Fibroblast of lung (primary cell): ENCODE measurements at regions not wholly inside any gene's neighbourhood (a gene's known extent, or its start where the extent isn't known, plus 50 kb on each side); places are given as distances from the start of the nearest gene placed in this dataset.
A peak's percentile ranks its signal among the peaks of the same experiment; 100 is the strongest.

Experiments used
- DNase-seq, 2 donors: peaks; one replicate each; pipeline versions ENCODE4 v3.0.0 to v3.0.0-alpha.2; 2010; ENCODE audit warnings: low read depth in 2 of 2
- H2AFZ ChIP-seq: 2 replicates; pipeline ENCODE4 v1.5.1; 2012; ENCODE audit warnings: low read length, control low read depth, inconsistent platforms
- H3K27ac ChIP-seq: 2 replicates; pipeline ENCODE4 v1.5.1; 2011; ENCODE audit warnings: low read length, control low read depth; ENCODE audit not compliant: insufficient read depth
- H3K27me3 ChIP-seq: 2 replicates; pipeline ENCODE4 v1.5.1; 2011; ENCODE audit warnings: mild to moderate bottlenecking, low read length; ENCODE audit not compliant: control insufficient read depth, insufficient read depth
- H3K36me3 ChIP-seq: 2 replicates; pipeline ENCODE4 v1.5.1; 2011; ENCODE audit warnings: low read length; ENCODE audit not compliant: control insufficient read depth, insufficient read depth
- H3K4me1 ChIP-seq: 2 replicates; pipeline ENCODE4 v1.5.1; 2011; ENCODE audit warnings: low read length; ENCODE audit not compliant: control insufficient read depth, insufficient read depth; ENCODE audit errors: extremely low read depth
- H3K4me2 ChIP-seq: 2 replicates; pipeline ENCODE4 v1.5.1; 2011; ENCODE audit warnings: low read length, control low read depth; ENCODE audit not compliant: insufficient read depth; ENCODE audit errors: extremely low read depth
- H3K4me3 ChIP-seq, 4 experiments: fragments of 200-600 bp in 1 of 4; sonication (generic) in 1 of 4; replicated peaks in 1 of 4; 2 replicates each; pipeline ENCODE4 v1.5.1; 2011 to 2016; ENCODE audit warnings: low read length in 4 of 4, low read depth in 3 of 4, mild to moderate bottlenecking in 3 of 4, control low read depth in 2 of 4, inconsistent platforms in 1 of 4, mixed read lengths in 1 of 4; ENCODE audit not compliant: insufficient read depth in 1 of 4; ENCODE audit errors: control extremely low read depth in 1 of 4
- H3K79me2 ChIP-seq: 2 replicates; pipeline ENCODE4 v1.5.1; 2012; ENCODE audit warnings: mild to moderate bottlenecking, low read length, inconsistent platforms; ENCODE audit not compliant: control insufficient read depth, insufficient read depth
- H3K9ac ChIP-seq: 2 replicates; pipeline ENCODE4 v1.5.1; 2011; ENCODE audit warnings: mild to moderate bottlenecking, low read length, control low read depth; ENCODE audit not compliant: insufficient read depth
- H3K9me3 ChIP-seq: 2 replicates; pipeline ENCODE4 v1.5.1; 2012; ENCODE audit warnings: low read depth, low read length; ENCODE audit not compliant: control insufficient read depth, insufficient read depth
- H4K20me1 ChIP-seq: 2 replicates; pipeline ENCODE4 v1.5.1; 2011; ENCODE audit warnings: low read length; ENCODE audit not compliant: control insufficient read depth, insufficient read depth; ENCODE audit errors: extremely low read depth
- EZH2 ChIP-seq: IDR thresholded peaks from 2 replicates; pipeline ENCODE4 v1.5.1; 2012; ENCODE audit warnings: low read length, control low read depth, mild to moderate bottlenecking; ENCODE audit errors: missing control alignments
- TF ChIP-seq, protein P1 (sequence below), 2 donors: IDR thresholded peaks in 1 of 2; conservative IDR thresholded peaks in 1 of 2; 1 replicate in 1 of 2; 2 replicates in 1 of 2; pipeline ENCODE4 v1.5.1; 2011 to 2012; ENCODE audit warnings: low read length in 2 of 2, control low read depth in 1 of 2, inconsistent platforms in 1 of 2, low read depth in 1 of 2, mild to moderate bottlenecking in 1 of 2

DNA sequence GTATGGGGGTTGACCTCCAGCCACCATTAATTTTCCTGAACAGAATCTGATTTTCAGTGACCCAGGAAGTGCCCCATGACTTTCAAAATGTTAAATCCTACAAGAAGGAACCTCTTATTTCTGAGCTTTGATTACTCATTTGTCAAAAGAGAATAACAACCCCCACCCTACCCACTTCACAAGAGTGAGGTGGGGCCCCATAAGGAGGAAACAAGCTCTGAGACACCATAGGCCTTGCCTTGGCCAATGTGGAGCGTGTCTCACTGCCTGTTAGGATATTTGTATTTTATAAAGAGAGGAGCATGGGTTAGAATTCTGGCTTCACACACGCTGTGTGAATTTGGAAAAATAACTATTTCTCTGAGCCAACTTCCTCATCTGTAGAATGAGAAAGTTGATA, 158.9 kb downstream of the TTC32 start:
- Histone ChIP-seq H3K27me3 (no peaks in the 10 kb centered on the region), H3K27ac (no peak overlapping the region), H3K36me3 (no peaks in the 10 kb centered on the region), H3K4me3 (no peak overlapping the region), H3K4me1 (peaks cover 12% of the 10 kb centered on the region), H3K9me3 (no peaks in the 10 kb centered on the region), H3K9ac (no peak overlapping the region), H3K79me2 (no peaks in the 10 kb centered on the region), H2AFZ (no peak overlapping the region), H3K4me2 (no peak overlapping the region), H4K20me1 (no peaks in the 10 kb centered on the region)
- no peak for TF ChIP-seq EZH2
- TF ChIP-seq, protein P1, sequence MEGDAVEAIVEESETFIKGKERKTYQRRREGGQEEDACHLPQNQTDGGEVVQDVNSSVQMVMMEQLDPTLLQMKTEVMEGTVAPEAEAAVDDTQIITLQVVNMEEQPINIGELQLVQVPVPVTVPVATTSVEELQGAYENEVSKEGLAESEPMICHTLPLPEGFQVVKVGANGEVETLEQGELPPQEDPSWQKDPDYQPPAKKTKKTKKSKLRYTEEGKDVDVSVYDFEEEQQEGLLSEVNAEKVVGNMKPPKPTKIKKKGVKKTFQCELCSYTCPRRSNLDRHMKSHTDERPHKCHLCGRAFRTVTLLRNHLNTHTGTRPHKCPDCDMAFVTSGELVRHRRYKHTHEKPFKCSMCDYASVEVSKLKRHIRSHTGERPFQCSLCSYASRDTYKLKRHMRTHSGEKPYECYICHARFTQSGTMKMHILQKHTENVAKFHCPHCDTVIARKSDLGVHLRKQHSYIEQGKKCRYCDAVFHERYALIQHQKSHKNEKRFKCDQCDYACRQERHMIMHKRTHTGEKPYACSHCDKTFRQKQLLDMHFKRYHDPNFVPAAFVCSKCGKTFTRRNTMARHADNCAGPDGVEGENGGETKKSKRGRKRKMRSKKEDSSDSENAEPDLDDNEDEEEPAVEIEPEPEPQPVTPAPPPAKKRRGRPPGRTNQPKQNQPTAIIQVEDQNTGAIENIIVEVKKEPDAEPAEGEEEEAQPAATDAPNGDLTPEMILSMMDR (conservative IDR thresholded peaks at IDR 0.05 in 1 of 2, IDR thresholded peaks at IDR 0.05 in 1 of 2; ENCODE audit: low read depth in 1 of 2, low read length in 2 of 2) = no peak
- no peak for DNase-seq

DNA sequence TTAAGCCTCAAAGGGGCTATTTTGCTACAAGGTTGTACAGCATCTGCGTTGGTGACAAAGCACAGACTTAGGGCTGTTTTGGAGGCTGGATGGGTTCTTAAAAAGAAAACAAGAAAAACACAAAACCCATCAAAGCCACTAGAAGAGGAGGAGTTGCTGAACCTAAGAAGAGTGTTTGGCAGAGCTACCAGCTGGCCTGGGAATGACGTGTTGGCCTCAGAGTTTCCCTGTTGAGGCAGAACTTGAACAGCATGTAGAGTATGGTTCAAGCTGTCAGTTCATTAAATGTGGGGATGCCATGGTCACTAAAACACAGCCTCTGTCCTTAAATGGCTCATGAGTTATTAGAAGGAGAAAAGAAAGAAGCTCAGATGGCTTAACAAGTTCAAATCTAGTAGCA, 162.5 kb downstream of the TTC32 start:
- DNase-seq = peak in 1 of 2 donors; percentile 37
- no peaks in the 10 kb centered on the region for H3K36me3 ChIP-seq
- TF ChIP-seq EZH2 = no peak
- TF ChIP-seq, protein P1 (conservative IDR thresholded peaks at IDR 0.05 in 1 of 2, IDR thresholded peaks at IDR 0.05 in 1 of 2; ENCODE audit: low read depth in 1 of 2, low read length in 2 of 2) = no peak
- peak overlapping the region; percentile 40 for H3K27ac ChIP-seq
- H3K9ac ChIP-seq = no peak overlapping the region
- no peak overlapping the region for H3K4me3 ChIP-seq
- peaks cover 19% of the 10 kb centered on the region for H3K4me1 ChIP-seq
- no peak overlapping the region for H2AFZ ChIP-seq
- H3K79me2 ChIP-seq = no peaks in the 10 kb centered on the region
- no peaks in the 10 kb centered on the region for H3K27me3 ChIP-seq
- no peaks in the 10 kb centered on the region for H3K9me3 ChIP-seq
- H3K4me2 ChIP-seq = peak overlapping the region; percentile 1
- H4K20me1 ChIP-seq = no peaks in the 10 kb centered on the region

DNA sequence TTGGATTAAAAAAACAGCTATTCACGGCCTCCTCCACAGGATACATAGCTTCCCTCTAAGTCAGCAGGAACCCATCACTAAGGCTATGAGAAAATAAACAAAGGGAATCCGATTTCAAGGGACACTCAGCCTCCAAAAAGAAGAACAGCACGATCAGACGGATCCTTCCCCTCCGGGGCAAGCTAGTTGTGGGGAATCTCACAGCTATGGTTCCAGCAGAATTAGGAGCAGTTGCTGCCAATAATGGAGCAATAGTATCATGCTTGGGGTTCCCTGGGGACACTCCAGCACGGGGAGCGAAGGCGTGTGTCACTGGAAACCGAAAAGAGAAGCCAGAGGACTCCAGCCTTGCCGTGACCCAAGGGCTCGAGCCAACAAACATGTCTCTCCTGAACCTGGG, 163.1 kb downstream of the TTC32 start:
- Histone ChIP-seq H2AFZ (no peak overlapping the region), H3K36me3 (no peaks in the 10 kb centered on the region), H3K4me3 (no peak overlapping the region), H4K20me1 (no peaks in the 10 kb centered on the region), H3K27ac (peak overlapping the region; percentile 40), H3K4me1 (peaks cover 22% of the 10 kb centered on the region), H3K79me2 (no peaks in the 10 kb centered on the region), H3K27me3 (no peaks in the 10 kb centered on the region), H3K9me3 (no peaks in the 10 kb centered on the region), H3K9ac (no peak overlapping the region), H3K4me2 (peak overlapping the region; percentile 52)
- TF ChIP-seq, protein P1 (conservative IDR thresholded peaks at IDR 0.05 in 1 of 2, IDR thresholded peaks at IDR 0.05 in 1 of 2; ENCODE audit: low read depth in 1 of 2, low read length in 2 of 2) = no peak
- TF ChIP-seq EZH2 = no peak
- peak; percentile 34 to 73 for DNase-seq
